GM18858 (cell line): ENCODE measurements at regions not wholly inside any gene's neighbourhood (a gene's known extent, or its start where the extent isn't known, plus 50 kb on each side); places are given as distances from the start of the nearest gene placed in this dataset.

Experiments used
- ATAC-seq: cut with Tn5 transposase; IDR thresholded peaks from one replicate; pipeline ENCODE4 v1.9.1; 2021; ENCODE audit not compliant: unreplicated experiment

DNA sequence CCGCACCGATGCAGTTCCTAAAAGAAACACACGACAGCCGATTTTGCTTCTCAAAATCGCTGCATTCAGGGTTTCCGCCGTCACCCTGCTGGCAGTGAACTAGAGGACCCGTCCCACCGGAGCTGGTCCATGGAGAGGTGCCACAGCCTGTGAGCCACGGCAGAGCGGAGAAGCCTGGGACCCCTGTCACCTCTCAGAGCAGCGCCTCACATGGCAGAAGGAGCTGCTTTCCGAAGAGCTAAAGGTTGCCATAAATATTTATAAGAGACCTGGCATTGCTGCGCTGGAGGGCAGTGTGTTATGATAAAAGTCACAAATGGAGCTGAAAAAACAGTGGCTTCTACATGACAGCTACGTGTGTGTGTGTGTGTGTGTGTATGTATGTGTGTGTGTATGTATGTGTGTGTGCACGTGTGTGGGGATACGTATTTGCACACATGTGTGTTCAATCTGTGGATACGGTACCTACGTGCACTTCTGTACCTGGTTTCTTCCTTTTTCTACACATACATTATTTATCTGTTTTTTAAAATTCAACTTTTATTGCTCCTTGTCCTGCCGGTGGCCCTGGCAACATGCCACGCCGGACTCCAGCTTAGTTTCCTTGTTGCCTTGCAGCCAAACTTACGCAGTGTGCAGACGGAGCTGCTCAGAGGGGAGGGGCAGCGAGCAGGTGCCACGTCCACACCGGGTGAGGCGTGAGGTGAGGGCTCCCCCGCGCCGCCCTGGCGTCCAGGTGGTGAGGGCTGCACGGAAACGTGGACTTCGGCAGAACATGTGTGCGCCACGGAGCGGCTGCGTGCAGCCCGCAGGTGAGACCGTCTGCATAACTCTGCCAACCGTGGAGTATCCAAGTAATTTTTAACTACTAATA, 115.2 kb upstream of the PITRM1 start:
- no peak for ATAC-seq

DNA sequence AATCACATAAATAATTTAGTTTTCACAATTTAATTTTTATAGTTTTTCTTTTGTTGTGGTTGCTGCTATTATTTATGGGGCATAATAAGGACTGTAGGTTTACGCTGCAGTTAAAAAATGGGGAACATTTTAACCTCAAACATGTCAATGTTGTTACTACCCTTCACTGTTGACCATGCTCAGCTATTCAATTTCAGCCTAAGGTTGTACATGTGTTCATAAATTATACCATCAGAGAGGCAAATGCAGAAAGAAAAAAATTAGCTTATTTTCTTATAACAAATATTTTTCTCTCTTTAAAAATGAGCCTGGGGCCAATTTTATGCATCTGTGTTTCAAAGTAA, 110.1 kb upstream of the PITRM1 start:
- ATAC-seq: no peak

DNA sequence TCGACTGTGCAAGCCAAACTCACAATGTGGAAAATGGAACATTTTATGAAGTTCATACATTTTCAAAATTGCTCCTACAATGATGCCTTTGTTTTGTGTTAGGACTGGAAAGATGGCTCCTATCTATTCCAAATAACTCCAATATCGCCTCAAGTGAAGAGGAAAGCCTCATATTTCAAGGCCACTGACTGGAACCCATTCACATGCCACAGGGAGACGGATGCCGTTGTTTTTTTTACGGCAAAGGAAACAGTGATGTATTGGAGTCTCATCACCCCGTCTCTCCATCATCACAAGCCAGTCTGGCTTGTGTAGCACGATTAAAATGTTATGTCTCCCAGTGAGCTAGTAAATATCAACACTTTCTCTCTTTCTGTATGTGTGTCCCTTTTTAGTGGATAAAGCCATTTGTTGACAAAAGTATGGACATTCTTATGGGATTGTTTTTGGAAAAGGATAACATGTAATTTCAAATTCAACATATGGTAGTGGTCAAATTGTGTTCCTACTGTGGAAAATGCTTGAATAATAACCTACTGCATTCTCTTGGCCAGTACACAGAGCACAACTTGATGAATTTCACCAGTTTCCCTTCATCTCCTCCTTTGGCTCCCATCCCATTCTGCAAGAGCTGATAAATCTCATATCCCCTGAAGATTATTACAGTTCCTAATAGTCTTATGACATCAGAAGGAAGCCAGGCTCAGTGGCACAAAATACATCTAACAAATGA, 109.5 kb upstream of the PITRM1 start:
- no peak for ATAC-seq

DNA sequence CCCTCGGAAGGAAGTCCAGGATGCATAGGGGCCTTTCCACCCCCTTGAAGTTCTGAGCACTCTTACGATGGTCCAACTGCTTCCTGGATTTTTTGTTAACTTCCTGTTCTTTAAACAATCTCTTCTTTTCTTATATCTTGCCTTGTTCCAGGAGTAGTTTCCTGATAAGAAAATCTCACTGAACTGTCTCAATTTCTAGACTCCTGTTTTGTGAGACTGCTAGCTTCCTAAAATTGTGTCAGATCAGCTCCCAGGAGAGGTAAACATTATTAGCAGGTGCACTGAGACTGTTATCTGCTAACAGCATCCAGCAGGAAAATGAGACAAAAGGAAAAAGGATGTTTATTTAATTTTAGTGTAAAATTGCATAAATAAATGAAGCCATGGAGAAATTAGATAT, 106.2 kb upstream of the PITRM1 start:
- no peak for ATAC-seq

DNA sequence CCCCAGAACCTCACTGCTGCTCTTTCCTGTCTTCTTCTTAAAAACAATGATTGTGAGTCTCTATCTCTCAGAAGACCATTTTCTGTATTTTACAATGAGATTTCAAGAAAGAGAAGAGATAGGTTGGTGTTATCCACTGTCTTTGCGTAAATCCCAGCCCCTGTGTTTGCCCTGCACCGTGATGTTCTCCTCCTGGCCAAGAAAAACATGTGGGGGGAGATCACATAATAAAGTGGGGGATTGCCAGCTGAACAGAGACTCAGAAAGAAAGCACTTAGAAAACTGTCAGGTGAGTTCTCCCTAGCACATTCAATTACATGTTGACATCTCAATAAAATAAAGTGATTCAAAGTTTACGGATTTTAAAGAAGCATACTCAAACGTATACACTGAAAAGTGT, 105.0 kb upstream of the PITRM1 start:
- ATAC-seq: no peak

DNA sequence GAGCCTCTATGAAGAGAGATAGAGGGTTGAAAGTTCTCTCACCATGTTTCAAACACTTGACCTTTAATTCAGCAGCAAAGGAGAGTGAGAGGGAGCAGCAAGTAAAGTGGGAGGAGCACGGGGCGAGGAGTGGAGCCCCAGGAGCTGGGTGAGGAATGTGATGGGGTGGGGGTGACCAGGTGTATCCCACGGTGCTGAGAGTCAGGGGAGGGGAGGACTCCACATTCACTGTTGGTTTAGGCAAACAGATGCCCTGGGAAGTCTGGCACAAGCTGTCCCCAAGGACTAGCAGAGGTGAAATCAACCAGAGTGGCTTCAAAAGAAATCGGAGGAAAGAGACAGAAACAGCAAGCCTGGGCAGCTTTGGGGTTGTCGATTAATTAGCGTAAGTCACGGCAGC, 101.8 kb upstream of the PITRM1 start:
- no peak for ATAC-seq

DNA sequence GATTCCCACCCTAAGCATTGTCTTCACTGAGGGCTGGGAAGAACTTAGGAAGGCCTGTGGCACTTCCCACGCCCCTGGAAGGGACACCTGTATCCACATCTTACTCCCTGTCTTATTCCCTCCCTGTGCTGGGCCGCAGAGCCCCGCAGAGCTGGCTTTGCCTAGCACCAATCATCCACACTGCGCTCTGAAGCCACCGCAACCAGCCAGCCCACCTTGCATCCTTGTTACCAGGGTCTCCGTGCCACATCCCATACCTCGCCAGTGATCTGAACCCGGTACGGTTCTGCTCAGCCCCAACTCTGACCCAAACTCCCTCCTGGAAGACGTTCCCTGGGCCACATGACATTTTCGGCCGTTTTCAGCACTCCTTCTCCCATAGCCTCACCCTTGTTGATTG, 101.4 kb upstream of the PITRM1 start:
- ATAC-seq: no peak

DNA sequence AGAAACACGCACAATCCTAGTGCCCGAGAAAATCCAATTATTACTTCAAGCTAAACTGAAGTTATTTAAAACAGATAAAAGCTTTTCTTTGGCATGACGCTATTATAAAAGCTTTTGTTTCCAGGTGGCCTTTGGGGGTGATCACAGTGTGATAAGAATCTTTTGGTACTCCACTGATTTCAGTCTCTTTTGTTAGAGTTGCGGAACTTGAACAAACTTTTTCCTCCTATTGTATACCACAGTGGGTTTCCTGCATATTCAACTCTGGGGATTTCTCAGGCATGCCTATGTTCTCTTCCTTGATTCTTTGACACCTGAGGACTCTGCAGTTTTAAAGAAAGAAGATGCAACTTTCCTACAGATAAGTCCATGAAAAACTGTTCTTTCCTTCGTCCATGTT, 99.7 kb upstream of the PITRM1 start:
- ATAC-seq: no peak

DNA sequence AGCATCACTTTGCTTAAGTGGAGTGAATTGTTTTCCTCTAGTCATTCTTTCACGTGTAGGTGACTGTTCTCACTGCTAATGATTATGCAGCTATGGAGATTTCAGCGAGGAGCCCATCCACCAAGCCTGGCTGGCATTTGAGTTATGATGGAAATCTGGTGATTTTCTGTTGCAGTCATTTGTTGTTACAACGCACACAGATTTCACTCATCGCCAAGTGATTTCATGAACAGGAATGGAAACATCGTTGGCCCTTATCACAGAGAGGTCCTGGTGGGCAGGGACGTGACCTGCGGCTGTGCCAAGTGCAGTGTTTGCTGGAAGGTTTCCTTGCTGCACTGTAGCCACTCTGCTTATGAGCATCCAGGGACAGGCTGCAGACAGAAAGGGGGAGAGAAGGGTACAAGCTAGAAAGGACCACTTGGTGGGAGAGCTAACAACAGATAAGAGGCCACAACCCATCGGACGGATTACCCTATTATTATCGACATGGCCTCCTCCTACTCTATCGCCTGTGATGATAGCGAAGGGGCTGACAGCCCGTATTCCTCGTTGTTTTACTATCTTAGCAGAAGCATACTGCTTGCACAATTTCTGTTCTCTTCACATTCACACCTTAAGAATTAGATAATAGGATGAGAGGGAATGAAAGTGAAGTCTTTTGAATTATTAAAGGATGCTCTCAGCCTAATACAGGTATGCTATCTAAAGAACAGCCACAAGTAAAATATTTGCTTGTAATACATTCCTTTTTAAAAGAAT, 99.0 kb upstream of the PITRM1 start:
- ATAC-seq: no peak

DNA sequence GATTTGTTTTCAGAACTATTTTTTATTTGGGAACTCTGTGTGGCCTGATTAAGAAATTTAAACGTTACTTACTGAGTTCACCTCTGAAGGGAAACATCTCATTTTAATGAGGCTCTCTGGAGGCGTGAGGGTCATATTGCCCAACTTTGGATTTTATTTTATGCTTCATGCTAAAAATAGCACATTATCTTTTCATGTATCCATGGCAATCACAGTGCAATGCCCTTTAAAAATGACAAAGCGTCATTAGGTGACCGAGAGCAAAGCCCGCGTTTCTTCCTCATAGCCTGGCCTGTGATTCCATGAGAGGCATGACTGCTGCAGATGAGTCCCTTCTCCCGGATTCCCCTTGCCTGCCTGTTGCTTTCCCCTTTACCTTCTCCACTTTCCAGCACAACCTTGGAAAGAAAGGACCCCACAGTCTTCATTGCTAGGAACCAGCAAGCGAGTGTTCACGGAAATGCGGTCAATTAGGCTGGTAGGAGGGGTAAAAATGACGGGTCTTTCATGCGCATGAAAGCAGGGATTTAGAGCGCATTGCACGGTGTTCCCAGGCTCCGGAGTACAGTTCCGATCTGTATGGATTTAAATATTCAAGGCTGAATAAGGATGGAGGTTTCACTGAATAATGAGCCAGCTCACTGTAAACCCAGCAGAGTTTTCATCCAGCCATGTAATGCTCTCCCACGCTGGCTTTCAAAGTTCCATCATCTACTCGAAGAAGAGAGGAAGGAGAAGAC, 98.2 kb upstream of the PITRM1 start:
- no peak for ATAC-seq

DNA sequence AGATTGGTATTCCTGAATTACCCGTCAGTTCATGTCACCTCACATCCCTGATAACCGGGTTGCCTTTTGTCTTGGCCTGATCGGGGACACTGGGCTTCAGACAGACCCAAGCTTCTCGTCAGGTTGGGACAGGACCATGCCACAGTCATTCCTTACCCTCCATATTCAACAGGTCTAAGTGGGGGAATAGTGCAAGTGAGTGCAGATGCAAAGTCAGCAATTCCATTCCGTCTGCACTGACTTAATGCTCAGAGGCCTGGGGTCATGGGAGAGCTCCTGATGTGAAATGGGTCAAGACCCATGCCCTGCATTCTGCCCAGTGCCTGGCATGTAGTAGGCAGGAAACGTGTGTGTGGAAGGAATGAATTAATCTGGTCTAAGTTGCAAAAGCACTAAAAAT, 95.4 kb upstream of the PITRM1 start:
- ATAC-seq: no peak

DNA sequence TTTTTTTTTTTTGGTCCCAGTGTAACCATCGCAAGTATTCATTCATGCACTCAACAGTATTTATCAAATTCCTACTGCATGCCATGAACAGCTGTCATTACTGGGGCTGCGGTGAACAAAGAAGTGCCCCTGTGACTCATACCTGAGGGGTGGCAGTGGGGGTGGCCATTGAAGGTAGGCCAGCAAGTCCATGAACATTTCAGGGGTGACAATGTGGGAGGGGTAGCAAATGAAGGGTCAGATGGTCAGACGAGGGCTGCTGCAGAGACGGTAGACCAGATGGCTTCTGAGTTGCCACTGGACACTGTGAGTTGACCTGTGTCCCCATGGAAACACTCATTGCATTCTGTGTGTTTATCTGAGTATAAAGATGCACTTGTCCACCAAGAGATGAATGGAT, 92.5 kb upstream of the PITRM1 start:
- ATAC-seq: no peak

DNA sequence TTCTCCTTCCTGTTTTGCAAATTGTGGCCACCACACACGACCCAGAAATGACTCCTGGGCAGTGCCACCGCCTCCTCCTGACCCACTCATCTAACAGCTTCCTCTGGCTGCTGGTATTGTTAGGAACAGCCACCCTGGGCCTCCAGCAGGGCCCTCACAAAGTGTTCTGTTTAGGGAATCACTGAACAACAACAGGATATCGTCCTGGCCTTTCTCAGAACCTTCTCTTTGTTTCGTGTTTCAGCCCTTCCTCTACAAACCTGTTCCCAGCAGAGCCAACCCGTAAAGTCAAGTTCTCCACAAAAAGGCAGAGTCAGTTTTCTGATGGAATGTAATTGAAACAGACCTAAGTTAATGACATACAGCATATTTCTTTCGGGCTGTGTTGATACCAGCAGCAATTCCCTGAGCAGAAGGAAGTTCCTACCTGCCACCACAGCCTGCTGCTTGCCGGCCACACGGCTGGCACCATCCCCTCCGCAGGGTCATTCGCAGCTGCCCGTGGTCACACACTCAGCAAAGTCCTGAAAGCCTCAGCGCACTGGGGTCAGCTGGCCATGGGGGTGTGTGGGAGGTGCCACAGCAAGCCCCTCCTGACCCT, 91.7 kb upstream of the PITRM1 start:
- no peak for ATAC-seq

DNA sequence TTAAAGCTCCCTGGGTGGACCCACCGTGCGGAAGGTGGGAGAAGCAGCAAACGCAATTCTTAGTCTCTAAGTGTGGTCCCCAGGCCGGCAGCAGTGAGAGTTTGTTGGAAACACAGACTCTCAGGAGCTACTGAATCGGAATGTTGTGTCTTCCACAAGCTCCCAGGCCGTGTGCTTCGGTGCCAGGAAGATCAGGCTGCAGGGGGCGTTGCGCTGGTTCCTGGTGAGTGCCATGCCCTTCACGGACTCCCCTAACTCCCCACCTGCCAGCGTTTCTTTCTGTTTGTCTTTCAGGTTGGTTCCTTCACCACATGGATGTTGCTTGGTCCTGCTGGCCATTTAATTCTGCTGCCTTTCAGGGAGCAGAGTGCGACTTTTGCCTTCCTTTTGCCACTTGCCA, 91.2 kb upstream of the PITRM1 start:
- ATAC-seq: no peak

DNA sequence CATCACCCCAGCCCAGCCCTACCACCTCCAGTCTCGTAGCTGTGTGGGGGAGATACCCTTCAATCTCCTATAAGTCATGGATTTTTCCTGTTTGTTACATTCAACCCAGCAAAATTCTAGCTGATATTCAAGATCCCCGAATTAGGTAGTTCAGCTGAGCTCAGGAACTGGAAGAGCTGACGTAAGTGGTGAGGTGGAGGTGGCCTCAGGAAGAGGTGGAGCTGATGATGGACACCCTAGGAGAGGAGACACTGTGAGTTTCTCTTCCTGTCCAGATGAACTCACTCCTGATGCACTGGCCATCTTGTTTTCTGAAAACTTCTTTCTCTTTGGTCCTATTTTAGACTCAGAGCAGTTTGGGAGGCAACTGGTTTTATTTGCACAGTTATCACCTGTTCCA, 90.5 kb upstream of the PITRM1 start:
- no peak for ATAC-seq

DNA sequence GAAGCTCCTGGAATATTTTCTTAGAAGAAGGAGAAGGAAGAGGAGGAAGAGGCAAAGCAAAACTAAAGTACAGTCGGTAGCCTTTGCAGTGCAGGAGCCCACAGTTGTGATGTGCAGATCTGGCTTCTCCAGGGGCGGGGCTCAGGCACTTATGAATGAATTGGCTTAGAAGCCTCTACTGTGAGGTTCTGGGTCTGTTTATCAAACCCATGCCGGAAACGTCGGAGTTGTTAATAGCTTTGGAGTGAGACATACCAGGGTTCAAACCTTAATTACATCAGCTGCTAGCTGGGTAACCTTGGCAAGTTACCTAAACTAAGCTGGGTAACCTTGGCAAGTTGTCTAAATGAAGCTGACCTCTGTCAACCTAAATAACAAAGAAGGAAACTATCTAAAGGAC, 89.3 kb upstream of the PITRM1 start:
- ATAC-seq: no peak

DNA sequence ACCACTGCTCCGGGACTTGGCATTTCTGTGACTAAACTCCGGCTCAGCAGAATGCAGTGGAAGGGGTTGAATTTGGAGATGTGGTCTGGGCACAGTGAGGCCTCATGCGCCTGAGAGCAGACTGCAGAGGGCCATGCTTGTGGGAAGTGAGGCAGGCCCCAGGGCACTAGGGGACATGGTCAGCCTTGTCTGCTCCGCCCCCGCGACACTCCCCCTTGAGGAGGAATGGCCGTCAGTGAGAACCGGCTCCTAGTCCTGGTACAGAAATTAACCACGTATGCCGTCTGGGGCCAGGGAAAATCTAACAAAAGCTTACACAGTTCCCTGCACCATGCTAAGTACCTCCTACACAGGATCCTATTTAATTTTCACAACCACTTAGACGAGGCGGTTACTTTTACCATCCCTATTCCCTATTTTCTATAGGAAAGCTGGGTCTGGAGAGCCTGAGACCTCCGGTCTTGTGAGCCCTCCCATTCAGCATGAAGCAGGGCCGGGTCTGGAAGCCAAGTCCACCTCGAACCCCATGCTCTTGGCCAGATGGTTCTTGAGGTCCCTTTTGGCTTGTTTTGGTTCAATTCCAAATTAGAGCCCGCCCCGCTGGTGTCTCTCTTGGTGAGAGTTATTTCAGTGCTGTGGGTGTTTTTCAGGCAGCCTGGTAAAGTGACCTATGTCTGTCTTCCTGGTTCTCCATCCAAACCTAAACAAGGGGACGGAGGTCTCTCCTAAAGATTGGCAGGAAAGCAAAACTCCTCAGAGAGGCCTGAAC, 87.7 kb upstream of the PITRM1 start:
- no peak for ATAC-seq

DNA sequence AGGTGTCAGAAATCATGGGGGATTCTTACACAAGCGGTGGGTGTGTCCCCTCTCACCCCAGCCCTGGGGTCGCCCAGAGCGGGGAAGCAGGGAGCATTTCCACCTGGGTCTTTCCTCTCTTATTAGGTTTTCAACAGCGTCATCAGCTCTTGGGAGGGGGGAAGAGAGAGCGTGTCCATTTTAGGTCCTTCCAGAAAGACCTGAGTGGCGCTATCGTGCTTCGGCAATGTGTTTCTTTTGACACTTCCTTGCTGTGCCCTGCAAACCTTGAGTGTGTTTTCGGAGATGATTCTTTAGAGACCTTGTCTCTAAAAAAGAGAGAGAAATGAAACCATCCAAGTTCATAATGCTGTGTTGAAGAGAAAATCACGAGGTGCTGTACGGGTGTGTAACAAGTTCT, 86.9 kb upstream of the PITRM1 start:
- no peak for ATAC-seq

DNA sequence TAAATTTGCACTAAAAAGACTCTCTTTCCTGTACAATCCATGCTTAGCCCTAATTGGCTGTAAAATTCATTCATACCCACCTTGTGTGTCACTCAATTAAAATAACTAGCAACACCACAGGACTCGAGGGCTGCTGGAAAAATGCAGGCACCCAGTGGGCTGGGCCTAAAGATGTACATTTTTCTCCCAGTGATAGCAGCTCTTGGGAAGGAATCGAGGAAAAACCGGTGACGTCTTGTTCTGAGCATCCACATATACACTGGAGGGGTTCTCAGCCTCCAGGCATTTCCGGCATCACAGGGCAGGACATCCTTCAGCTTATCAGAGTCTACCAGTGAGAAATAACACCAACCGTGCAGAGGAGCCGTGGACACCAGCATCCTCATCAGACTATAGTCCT, 85.8 kb upstream of the PITRM1 start:
- ATAC-seq: no peak

DNA sequence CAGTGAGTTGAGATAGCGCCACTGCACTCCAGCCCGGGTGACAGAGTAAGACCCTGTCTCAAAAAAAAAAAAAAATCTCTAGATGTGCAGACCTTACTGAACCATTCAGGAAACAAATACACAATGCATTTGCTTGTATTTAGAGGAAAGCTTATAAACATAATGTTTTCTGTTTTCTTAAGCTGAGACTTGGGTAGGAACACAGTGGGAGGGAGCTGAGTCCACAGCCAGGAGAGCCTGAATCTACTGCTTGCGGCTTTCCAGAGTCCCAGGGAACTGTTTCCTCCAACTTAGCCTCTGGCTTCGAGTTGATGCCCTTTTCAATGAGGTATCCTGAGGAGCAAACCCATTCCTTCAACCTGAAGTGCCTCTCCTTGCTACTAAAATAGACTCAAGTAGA, 83.0 kb upstream of the PITRM1 start:
- no peak for ATAC-seq
